Spleen (tissue), 11 donors: ENCODE measurements at regions not wholly inside any gene's neighbourhood (a gene's known extent, or its start where the extent isn't known, plus 50 kb on each side); places are given as distances from the start of the nearest gene placed in this dataset.

Experiments used
- DNase-seq: peaks from one replicate; pipeline ENCODE4 v3.0.0-alpha.2; 2020
- H3K27ac ChIP-seq, 8 donors: fragments of 200-600 bp; sonication (generic) in 7 of 8; 1 replicate in 4 of 8; 2 replicates in 4 of 8; pipeline versions ENCODE4 v1.5.0 to v1.8.0; 2016 to 2021; ENCODE audit warnings: inconsistent platforms in 4 of 8, mild to moderate bottlenecking in 4 of 8, moderate library complexity in 1 of 8
- H3K27me3 ChIP-seq, 7 donors: fragments of 200-600 bp; sonication (generic) in 6 of 7; replicated peaks in 1 of 7; 1 replicate in 4 of 7; 2 replicates in 3 of 7; pipeline versions ENCODE4 v1.5.0 to v1.8.0; 2016 to 2021; ENCODE audit warnings: inconsistent platforms in 3 of 7, mild to moderate bottlenecking in 1 of 7
- H3K36me3 ChIP-seq, 6 donors: fragments of 200-600 bp; sonication (generic) in 5 of 6; 1 replicate in 4 of 6; 2 replicates in 2 of 6; pipeline versions ENCODE4 v1.5.0 to v1.8.0; 2016 to 2021; ENCODE audit warnings: inconsistent platforms in 2 of 6
- H3K4me1 ChIP-seq, 6 donors: fragments of 200-600 bp; sonication (generic) in 5 of 6; 1 replicate in 3 of 6; 2 replicates in 3 of 6; pipeline versions ENCODE4 v1.5.0 to v1.8.0; 2016 to 2021; ENCODE audit warnings: inconsistent platforms in 3 of 6
- H3K4me3 ChIP-seq, 8 donors: fragments of 200-600 bp; sonication (generic) in 7 of 8; 1 replicate in 4 of 8; 2 replicates in 4 of 8; pipeline versions ENCODE4 v1.5.0 to v1.8.0; 2016 to 2021; ENCODE audit warnings: inconsistent platforms in 4 of 8, mild to moderate bottlenecking in 4 of 8, moderate library complexity in 2 of 8
- H3K9me3 ChIP-seq, 8 donors: fragments of 200-600 bp; sonication (generic) in 7 of 8; 1 replicate in 4 of 8; 2 replicates in 4 of 8; pipeline versions ENCODE4 v1.5.0 to v1.8.0; 2016 to 2021; ENCODE audit warnings: inconsistent platforms in 4 of 8
- POLR2A ChIP-seq, 3 donors: fragments of 450-650 bp; IDR thresholded peaks; one replicate each; pipeline ENCODE4 v1.5.1; 2017; ENCODE audit warnings: antibody characterized with exemption in 3 of 3, mild to moderate bottlenecking in 1 of 3
- POLR2AphosphoS5 ChIP-seq, 3 donors: sonication (generic); formaldehyde crosslinking; IDR thresholded peaks; one replicate each; pipeline ENCODE4 v1.5.1; 2017; ENCODE audit warnings: antibody characterized with exemption in 3 of 3
- WGBS, 5 donors: extraction: QIAGEN DNeasy Blood & Tissue Kit in 3 of 5; methylation state at CpG; one replicate each; pipeline versions ENCODE4 v1.1.5 to v1.1.7; 2013 to 2018; 5-methylcytosine and 5-hydroxymethylcytosine counted together
- intact Hi-C: fragments of 100-400 bp; cut with DNase I; formaldehyde crosslinking; loops from one replicate; pipeline ENCODE4 v1.15.0; 2023; ENCODE audit warnings: low total_unique reads
- TF ChIP-seq, protein P1 (sequence below), 11 experiments: fragments of 200-600 bp in 7 of 11; fragments of 450-650 bp in 4 of 11; sonication (generic) in 4 of 11; IDR thresholded peaks in 8 of 11; conservative IDR thresholded peaks in 3 of 11; 1 replicate in 7 of 11; 2 replicates in 4 of 11; pipeline versions ENCODE4 v1.4.0 to v1.8.0; 2016 to 2021; ENCODE audit warnings: antibody characterized with exemption in 11 of 11, inconsistent platforms in 4 of 11, mild to moderate bottlenecking in 1 of 11
- donor health status: healthy with polysubstance abuse.
- donor health status: DM: no; HTN: no; CAD: no; lungs with moderate emphysema.
- donor health status: DM: no; HTN: no; CAD: no.
- donor health status: Bipolar disorder and iron deficiency.
- donor health status: healthy.
- donor health status: DM: no; HTN: no; CAD: no.
- donor health status: DM: yes; HTN: yes; CAD: no.

- H3K4me3 ChIP-seq, result no peak overlapping the region
- TF ChIP-seq POLR2A (IDR thresholded peaks at IDR 0.05), result no peak
- TF ChIP-seq POLR2AphosphoS5 (IDR thresholded peaks at IDR 0.05), result no peak
- H3K36me3 ChIP-seq, result no peaks in the 10 kb centered on the region
- H3K9me3 ChIP-seq, result no peaks in the 10 kb centered on the region
- no peaks in the 10 kb centered on the region for H3K27me3 ChIP-seq
- intact Hi-C loops, result no loop called here
- no peak overlapping the region for H3K27ac ChIP-seq
- DNase-seq, result no peak
- no peaks in the 10 kb centered on the region for H3K4me1 ChIP-seq
Measured at GRCh38 chr4:135976860-135977259, 1555.4 kb downstream of the PCDH18 start.

DNA sequence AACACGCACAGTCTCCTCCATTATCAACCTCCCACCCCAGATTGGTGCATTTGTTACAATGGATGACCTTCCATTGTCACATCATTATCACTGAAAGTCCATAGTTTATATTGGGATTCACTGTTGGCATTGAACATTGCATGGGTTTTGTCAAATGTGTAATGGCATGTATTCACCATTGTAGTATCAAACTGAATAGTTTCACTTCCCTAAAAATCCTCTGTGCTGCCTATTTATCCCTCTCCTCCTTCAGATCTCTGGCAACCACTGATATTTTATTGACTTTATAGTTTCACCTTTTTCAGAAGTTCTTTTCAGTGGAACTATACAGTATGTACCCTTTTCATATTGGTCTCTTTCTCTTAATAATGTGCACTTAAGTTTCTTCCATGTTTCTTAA, 1565.4 kb downstream of the PCDH18 start:
- WGBS, 5 donors, result 88 to 95% (median 90%) methylated on average over 1 of the region's 1 CpG
- TF ChIP-seq POLR2A (IDR thresholded peaks at IDR 0.05) (no peak), POLR2AphosphoS5 (IDR thresholded peaks at IDR 0.05) (no peak)
- TF ChIP-seq, protein P1, sequence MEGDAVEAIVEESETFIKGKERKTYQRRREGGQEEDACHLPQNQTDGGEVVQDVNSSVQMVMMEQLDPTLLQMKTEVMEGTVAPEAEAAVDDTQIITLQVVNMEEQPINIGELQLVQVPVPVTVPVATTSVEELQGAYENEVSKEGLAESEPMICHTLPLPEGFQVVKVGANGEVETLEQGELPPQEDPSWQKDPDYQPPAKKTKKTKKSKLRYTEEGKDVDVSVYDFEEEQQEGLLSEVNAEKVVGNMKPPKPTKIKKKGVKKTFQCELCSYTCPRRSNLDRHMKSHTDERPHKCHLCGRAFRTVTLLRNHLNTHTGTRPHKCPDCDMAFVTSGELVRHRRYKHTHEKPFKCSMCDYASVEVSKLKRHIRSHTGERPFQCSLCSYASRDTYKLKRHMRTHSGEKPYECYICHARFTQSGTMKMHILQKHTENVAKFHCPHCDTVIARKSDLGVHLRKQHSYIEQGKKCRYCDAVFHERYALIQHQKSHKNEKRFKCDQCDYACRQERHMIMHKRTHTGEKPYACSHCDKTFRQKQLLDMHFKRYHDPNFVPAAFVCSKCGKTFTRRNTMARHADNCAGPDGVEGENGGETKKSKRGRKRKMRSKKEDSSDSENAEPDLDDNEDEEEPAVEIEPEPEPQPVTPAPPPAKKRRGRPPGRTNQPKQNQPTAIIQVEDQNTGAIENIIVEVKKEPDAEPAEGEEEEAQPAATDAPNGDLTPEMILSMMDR (IDR thresholded peaks at IDR 0.05 in 8 of 11, conservative IDR thresholded peaks at IDR 0.05 in 3 of 11), result no peak

GRCh38 chr4:135963009-135963408, 1569.3 kb downstream of the PCDH18 start:
- no peak for DNase-seq
- WGBS, 5 donors, result 8 to 31% (median 17%) methylated on average over 1 of the region's 1 CpG
- no peak for TF ChIP-seq POLR2A (IDR thresholded peaks at IDR 0.05)
- TF ChIP-seq, protein P1 (IDR thresholded peaks at IDR 0.05 in 8 of 11, conservative IDR thresholded peaks at IDR 0.05 in 3 of 11), result no peak
- no peak for TF ChIP-seq POLR2AphosphoS5 (IDR thresholded peaks at IDR 0.05)
- Histone ChIP-seq H3K27me3 (no peaks in the 10 kb centered on the region), H3K27ac (no peak overlapping the region), H3K9me3 (peaks cover 0 to 3% (median 0%) of the 10 kb centered on the region in 8 donors), H3K36me3 (no peaks in the 10 kb centered on the region), H3K4me3 (no peak overlapping the region), H3K4me1 (no peaks in the 10 kb centered on the region)
- intact Hi-C loops, result no loop called here

More for the DNA sequence above, 1565.4 kb downstream of the PCDH18 start:
- Histone ChIP-seq H3K27me3 (no peaks in the 10 kb centered on the region), H3K4me1 (no peaks in the 10 kb centered on the region), H3K36me3 (no peaks in the 10 kb centered on the region), H3K4me3 (no peak overlapping the region), H3K9me3 (no peaks in the 10 kb centered on the region), H3K27ac (no peak overlapping the region)
- DNase-seq, result no peak
- intact Hi-C loops, result no loop called here

GRCh38 chr4:135949931-135950330, 1582.4 kb downstream of the PCDH18 start:
- no peak for DNase-seq
- Histone ChIP-seq H3K9me3 (peaks cover 0 to 15% (median 10%) of the 10 kb centered on the region in 8 donors), H3K27ac (no peak overlapping the region), H3K4me1 (no peaks in the 10 kb centered on the region), H3K36me3 (no peaks in the 10 kb centered on the region), H3K27me3 (no peaks in the 10 kb centered on the region), H3K4me3 (no peak overlapping the region)
- TF ChIP-seq, protein P1 (IDR thresholded peaks at IDR 0.05 in 8 of 11, conservative IDR thresholded peaks at IDR 0.05 in 3 of 11), result no peak
- no peak for TF ChIP-seq POLR2AphosphoS5 (IDR thresholded peaks at IDR 0.05)
- no peak for TF ChIP-seq POLR2A (IDR thresholded peaks at IDR 0.05)
- intact Hi-C loops, result no loop called here
- WGBS, 5 donors, result 73 to 87% (median 75%) methylated on average over 3 of the region's 3 CpGs

DNA sequence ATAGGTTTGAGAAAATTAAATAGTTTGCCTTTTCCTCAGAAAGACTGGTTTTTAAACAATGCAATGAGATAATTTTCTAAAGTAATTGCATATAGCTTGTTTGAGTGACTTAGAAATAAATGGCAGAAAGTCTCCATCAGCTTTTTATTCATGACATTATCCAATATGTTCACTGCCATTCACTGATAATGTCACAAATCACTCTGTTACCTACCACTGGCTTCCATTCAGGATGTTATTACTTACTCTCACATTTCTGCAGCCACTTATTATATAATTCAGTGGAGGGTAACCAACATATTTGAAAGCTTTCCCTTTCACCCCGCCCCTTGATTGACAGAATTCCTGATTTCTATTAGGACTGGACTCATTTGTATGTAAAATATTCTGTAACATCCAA, 1583.5 kb downstream of the PCDH18 start:
- Histone ChIP-seq H3K27ac (no peak overlapping the region), H3K27me3 (no peaks in the 10 kb centered on the region), H3K9me3 (peaks cover 0 to 4% (median 0%) of the 10 kb centered on the region in 8 donors), H3K4me3 (no peak overlapping the region), H3K36me3 (no peaks in the 10 kb centered on the region), H3K4me1 (no peaks in the 10 kb centered on the region)
- no peak for TF ChIP-seq POLR2AphosphoS5 (IDR thresholded peaks at IDR 0.05)
- TF ChIP-seq, protein P1 (IDR thresholded peaks at IDR 0.05 in 8 of 11, conservative IDR thresholded peaks at IDR 0.05 in 3 of 11), result no peak
- TF ChIP-seq POLR2A (IDR thresholded peaks at IDR 0.05), result no peak
- no peak for DNase-seq
- 47 to 78% (median 55%) methylated on average over 1 of the region's 1 CpG for WGBS, 5 donors
- intact Hi-C loops, result no loop called here
